Neural cell (in vitro differentiated cells): ENCODE measurements at regions not wholly inside any gene's neighbourhood (a gene's known extent, or its start where the extent isn't known, plus 50 kb on each side); places are given as distances from the start of the nearest gene placed in this dataset.

Experiments used
- H2AFZ ChIP-seq: fragments of 200-600, 300-800 bp; sonication (generic), shearing (Covaris generic); 2 replicates; pipeline ENCODE4 v1.6.0; 2014; ENCODE audit warnings: low read depth, mild to moderate bottlenecking, antibody characterized with exemption, low read length, moderate library complexity
- H3F3A ChIP-seq: fragments of 200-600 bp; shearing (Covaris generic); 2 replicates; pipeline ENCODE4 v1.6.1; 2016; ENCODE audit warnings: mild to moderate bottlenecking, moderate library complexity, mixed read lengths, antibody characterized with exemption, low read length; ENCODE audit not compliant: insufficient read depth, poor library complexity, severe bottlenecking
- H3K27ac ChIP-seq: fragments of 200-600, 300-800 bp; sonication (generic), shearing (Covaris generic); 2 replicates; pipeline ENCODE4 v1.5.1; 2014; ENCODE audit warnings: mild to moderate bottlenecking, low read length, moderate library complexity
- H3K27me3 ChIP-seq: fragments of 300-800, 200-600 bp; sonication (generic), shearing (Covaris generic); 2 replicates; pipeline ENCODE4 v1.6.0; 2014; ENCODE audit warnings: mild to moderate bottlenecking, low read depth, low read length, moderate library complexity; ENCODE audit not compliant: insufficient read depth
- H3K36me3 ChIP-seq: fragments of 300-800, 200-600 bp; sonication (generic), shearing (Covaris generic); 2 replicates; pipeline ENCODE4 v1.5.1; 2014; ENCODE audit warnings: mild to moderate bottlenecking, antibody characterized with exemption, low read length, moderate library complexity; ENCODE audit not compliant: insufficient read depth
- H3K4me2 ChIP-seq: fragments of 300-800, 200-600 bp; sonication (generic), shearing (Covaris generic); 2 replicates; pipeline ENCODE4 v1.6.0; 2014; ENCODE audit warnings: mild to moderate bottlenecking, low read length
- H3K4me3 ChIP-seq: fragments of 300-800, 200-600 bp; sonication (generic), shearing (Covaris generic); 2 replicates; pipeline ENCODE4 v1.5.1; 2014; ENCODE audit warnings: mild to moderate bottlenecking, low read length, moderate library complexity
- H3K79me2 ChIP-seq: fragments of 200-600 bp; shearing (Covaris generic); replicated peaks from 2 replicates; pipeline ENCODE4 v1.6.0; 2014; ENCODE audit warnings: mild to moderate bottlenecking, low read length, moderate library complexity; ENCODE audit not compliant: insufficient read depth
- H3K9ac ChIP-seq: fragments of 300-800, 200-600 bp; sonication (generic), shearing (Covaris generic); 2 replicates; pipeline ENCODE4 v1.6.1; 2016; ENCODE audit warnings: mild to moderate bottlenecking, low read length, mixed read lengths
- H3K9me2 ChIP-seq: fragments of 200-600 bp; shearing (Covaris generic); 2 replicates; pipeline ENCODE4 v1.6.1; 2016; ENCODE audit warnings: mild to moderate bottlenecking, low read length, mixed read lengths; ENCODE audit not compliant: insufficient read depth
- H3K9me3 ChIP-seq: fragments of 200-600, 300-800 bp; sonication (generic), shearing (Covaris generic); 2 replicates; pipeline ENCODE4 v1.6.1; 2016; ENCODE audit warnings: mild to moderate bottlenecking, mixed run types, low read length, moderate library complexity, mixed read lengths
- H4K20me1 ChIP-seq: fragments of 200-600 bp; shearing (Covaris generic); 2 replicates; pipeline ENCODE4 v1.6.1; 2016; ENCODE audit warnings: mild to moderate bottlenecking, mixed run types; ENCODE audit not compliant: insufficient read depth
- EP300 ChIP-seq: fragments of 450-650 bp; conservative IDR thresholded peaks from 2 replicates; pipeline ENCODE4 v1.6.1; 2014; ENCODE audit warnings: antibody characterized with exemption, mild to moderate bottlenecking, moderate library complexity; ENCODE audit not compliant: poor library complexity, severe bottlenecking
- EZH2 ChIP-seq: fragments of 200-600, 300-800 bp; shearing (Covaris generic), sonication (generic); IDR thresholded peaks from 2 replicates; pipeline ENCODE4 v1.6.1; 2014; ENCODE audit warnings: antibody characterized with exemption, low read length, borderline replicate concordance, mild to moderate bottlenecking; ENCODE audit not compliant: insufficient read depth, poor library complexity, severe bottlenecking
- MXI1 ChIP-seq: fragments of 450-650 bp; conservative IDR thresholded peaks from 2 replicates; pipeline ENCODE4 v1.6.1; 2014; ENCODE audit warnings: antibody characterized with exemption, mild to moderate bottlenecking; ENCODE audit not compliant: poor library complexity, severe bottlenecking
- POLR2AphosphoS5 ChIP-seq: IDR thresholded peaks from 2 replicates; pipeline ENCODE4 v1.6.1; 2012
- RAD21 ChIP-seq: fragments of 450-650 bp; conservative IDR thresholded peaks from 2 replicates; pipeline ENCODE4 v1.6.1; 2014; ENCODE audit warnings: antibody characterized with exemption, mild to moderate bottlenecking, moderate library complexity
- SMC3 ChIP-seq: fragments of 450-650 bp; conservative IDR thresholded peaks from 2 replicates; pipeline ENCODE4 v1.6.1; 2014; ENCODE audit warnings: antibody characterized with exemption, mild to moderate bottlenecking, moderate library complexity; ENCODE audit not compliant: poor library complexity
- TAF1 ChIP-seq: IDR thresholded peaks from 2 replicates; pipeline ENCODE4 v1.6.1; 2012; ENCODE audit warnings: low read depth
- TF ChIP-seq, protein P1 (sequence below): fragments of 450-650 bp; IDR thresholded peaks from 2 replicates; pipeline ENCODE4 v1.5.1; 2014; ENCODE audit warnings: antibody characterized with exemption, mild to moderate bottlenecking, moderate library complexity; ENCODE audit not compliant: poor library complexity, severe bottlenecking
- TF ChIP-seq, protein P2 (sequence below): IDR thresholded peaks from 2 replicates; pipeline ENCODE4 v1.6.1; 2012; ENCODE audit warnings: borderline replicate concordance

DNA sequence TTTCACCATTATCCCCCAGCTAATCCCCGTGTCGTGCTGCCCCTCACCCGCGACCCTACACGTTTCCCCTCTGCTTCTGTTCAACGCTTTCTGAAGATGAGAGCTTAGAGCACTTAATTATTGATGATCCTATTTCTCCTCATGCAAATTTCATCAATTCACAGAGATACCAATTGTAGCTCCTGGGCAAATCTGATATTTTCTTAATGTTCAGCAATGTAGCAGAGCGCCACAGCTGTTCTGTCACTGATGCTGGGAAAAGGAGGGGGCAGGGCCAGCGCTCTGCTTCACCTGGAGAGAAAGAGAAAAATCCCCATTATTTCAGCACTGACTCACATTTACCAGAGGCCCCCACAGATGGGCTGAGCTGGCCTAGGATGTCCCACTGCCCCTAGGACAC, 121.2 kb downstream of the TTLL2 start:
- TF ChIP-seq, protein P1, sequence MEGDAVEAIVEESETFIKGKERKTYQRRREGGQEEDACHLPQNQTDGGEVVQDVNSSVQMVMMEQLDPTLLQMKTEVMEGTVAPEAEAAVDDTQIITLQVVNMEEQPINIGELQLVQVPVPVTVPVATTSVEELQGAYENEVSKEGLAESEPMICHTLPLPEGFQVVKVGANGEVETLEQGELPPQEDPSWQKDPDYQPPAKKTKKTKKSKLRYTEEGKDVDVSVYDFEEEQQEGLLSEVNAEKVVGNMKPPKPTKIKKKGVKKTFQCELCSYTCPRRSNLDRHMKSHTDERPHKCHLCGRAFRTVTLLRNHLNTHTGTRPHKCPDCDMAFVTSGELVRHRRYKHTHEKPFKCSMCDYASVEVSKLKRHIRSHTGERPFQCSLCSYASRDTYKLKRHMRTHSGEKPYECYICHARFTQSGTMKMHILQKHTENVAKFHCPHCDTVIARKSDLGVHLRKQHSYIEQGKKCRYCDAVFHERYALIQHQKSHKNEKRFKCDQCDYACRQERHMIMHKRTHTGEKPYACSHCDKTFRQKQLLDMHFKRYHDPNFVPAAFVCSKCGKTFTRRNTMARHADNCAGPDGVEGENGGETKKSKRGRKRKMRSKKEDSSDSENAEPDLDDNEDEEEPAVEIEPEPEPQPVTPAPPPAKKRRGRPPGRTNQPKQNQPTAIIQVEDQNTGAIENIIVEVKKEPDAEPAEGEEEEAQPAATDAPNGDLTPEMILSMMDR = no peak
- TF ChIP-seq EZH2 = no peak
- no peak for TF ChIP-seq RAD21
- no peak for TF ChIP-seq MXI1
- no peak for TF ChIP-seq POLR2AphosphoS5
- TF ChIP-seq, protein P2, sequence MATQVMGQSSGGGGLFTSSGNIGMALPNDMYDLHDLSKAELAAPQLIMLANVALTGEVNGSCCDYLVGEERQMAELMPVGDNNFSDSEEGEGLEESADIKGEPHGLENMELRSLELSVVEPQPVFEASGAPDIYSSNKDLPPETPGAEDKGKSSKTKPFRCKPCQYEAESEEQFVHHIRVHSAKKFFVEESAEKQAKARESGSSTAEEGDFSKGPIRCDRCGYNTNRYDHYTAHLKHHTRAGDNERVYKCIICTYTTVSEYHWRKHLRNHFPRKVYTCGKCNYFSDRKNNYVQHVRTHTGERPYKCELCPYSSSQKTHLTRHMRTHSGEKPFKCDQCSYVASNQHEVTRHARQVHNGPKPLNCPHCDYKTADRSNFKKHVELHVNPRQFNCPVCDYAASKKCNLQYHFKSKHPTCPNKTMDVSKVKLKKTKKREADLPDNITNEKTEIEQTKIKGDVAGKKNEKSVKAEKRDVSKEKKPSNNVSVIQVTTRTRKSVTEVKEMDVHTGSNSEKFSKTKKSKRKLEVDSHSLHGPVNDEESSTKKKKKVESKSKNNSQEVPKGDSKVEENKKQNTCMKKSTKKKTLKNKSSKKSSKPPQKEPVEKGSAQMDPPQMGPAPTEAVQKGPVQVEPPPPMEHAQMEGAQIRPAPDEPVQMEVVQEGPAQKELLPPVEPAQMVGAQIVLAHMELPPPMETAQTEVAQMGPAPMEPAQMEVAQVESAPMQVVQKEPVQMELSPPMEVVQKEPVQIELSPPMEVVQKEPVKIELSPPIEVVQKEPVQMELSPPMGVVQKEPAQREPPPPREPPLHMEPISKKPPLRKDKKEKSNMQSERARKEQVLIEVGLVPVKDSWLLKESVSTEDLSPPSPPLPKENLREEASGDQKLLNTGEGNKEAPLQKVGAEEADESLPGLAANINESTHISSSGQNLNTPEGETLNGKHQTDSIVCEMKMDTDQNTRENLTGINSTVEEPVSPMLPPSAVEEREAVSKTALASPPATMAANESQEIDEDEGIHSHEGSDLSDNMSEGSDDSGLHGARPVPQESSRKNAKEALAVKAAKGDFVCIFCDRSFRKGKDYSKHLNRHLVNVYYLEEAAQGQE = no peak
- no peak for TF ChIP-seq TAF1
- no peak for TF ChIP-seq SMC3
- no peak for TF ChIP-seq EP300
- H3K27ac ChIP-seq = peak overlapping the region; percentile 57
- no peak overlapping the region for H3K4me2 ChIP-seq
- H3K27me3 ChIP-seq = no peaks in the 10 kb centered on the region
- H3K9me2 ChIP-seq = no peaks in the 10 kb centered on the region
- H3F3A ChIP-seq = peaks cover 11% of the 10 kb centered on the region
- H3K4me3 ChIP-seq = no peak overlapping the region
- H3K36me3 ChIP-seq = no peaks in the 10 kb centered on the region
- H2AFZ ChIP-seq = no peak overlapping the region
- H3K79me2 ChIP-seq = peaks cover under 1% of the 10 kb centered on the region
- H4K20me1 ChIP-seq = no peaks in the 10 kb centered on the region
- no peaks in the 10 kb centered on the region for H3K9me3 ChIP-seq
- peak overlapping the region; percentile 37 for H3K9ac ChIP-seq

DNA sequence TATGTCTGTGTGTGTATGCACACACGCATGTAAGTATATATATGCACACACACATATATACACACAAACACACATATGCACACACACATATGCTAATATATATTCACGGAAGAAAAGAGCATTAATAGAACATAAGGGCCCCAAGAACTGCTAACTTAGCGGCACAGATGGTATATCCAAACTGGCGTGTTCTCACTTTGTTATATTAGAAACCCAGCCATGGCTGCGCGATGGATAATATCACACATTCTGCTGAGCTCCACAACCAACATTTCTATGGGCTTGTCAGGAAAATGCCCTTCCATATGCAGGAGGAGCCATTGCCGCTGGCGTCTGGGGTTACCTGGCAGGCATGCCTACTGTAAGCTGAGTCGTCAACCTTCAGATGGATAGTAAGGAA, 122.1 kb downstream of the TTLL2 start:
- Histone ChIP-seq H3K79me2 (no peaks in the 10 kb centered on the region), H3K9ac (no peak overlapping the region), H3K27me3 (no peaks in the 10 kb centered on the region), H3K36me3 (no peaks in the 10 kb centered on the region), H3K4me2 (no peak overlapping the region), H3K27ac (no peak overlapping the region), H4K20me1 (no peaks in the 10 kb centered on the region), H3K9me2 (no peaks in the 10 kb centered on the region), H3K4me3 (no peak overlapping the region), H2AFZ (no peak overlapping the region), H3F3A (peaks cover 11% of the 10 kb centered on the region), H3K9me3 (no peaks in the 10 kb centered on the region)
- TF ChIP-seq, protein P2 = no peak
